ENCODE measurements at regions not wholly inside any gene's neighbourhood (a gene's known extent, or its start where the extent isn't known, plus 50 kb on each side); places are given as distances from the start of the nearest gene placed in this dataset.
"Not testable (repeated sequence)": the region's sequence is repeated elsewhere in the genome, so short reads cannot be mapped to it uniquely, and the experiment has no call there.

GRCh38 chr1:234782791-234783190, 172.8 kb upstream of the IRF2BP2 start:
- DNase-seq = no peak

- no peak for DNase-seq
Observed at GRCh38 chr1:234782105-234782751, 172.2 kb upstream of the IRF2BP2 start.

GRCh38 chr1:234781241-234782065, 171.5 kb upstream of the IRF2BP2 start:
- DNase-seq = no peak

GRCh38 chr1:234780531-234781162, 170.7 kb upstream of the IRF2BP2 start:
- DNase-seq = no peak

- no peak for DNase-seq
Observed at GRCh38 chr1:234780112-234780511, 170.1 kb upstream of the IRF2BP2 start.

- DNase-seq = not testable (repeated sequence)
Observed at GRCh38 chr1:234779600-234779999, 169.6 kb upstream of the IRF2BP2 start.

GRCh38 chr1:234779160-234779538, 169.2 kb upstream of the IRF2BP2 start:
- DNase-seq = no peak

GRCh38 chr1:234778221-234779159, 168.5 kb upstream of the IRF2BP2 start:
- DNase-seq = no peak

GRCh38 chr1:234777856-234778220, 167.9 kb upstream of the IRF2BP2 start:
- DNase-seq = no peak

- no peak for DNase-seq
Observed at GRCh38 chr1:234776876-234777855, 167.2 kb upstream of the IRF2BP2 start.

GRCh38 chr1:234776256-234776875, 166.4 kb upstream of the IRF2BP2 start:
- DNase-seq = peak; percentile 66

- DNase-seq = no peak
Observed at GRCh38 chr1:234775477-234776246, 165.7 kb upstream of the IRF2BP2 start.

- no peak for DNase-seq
Observed at GRCh38 chr1:234774971-234775370, 165.0 kb upstream of the IRF2BP2 start.

- no peak for DNase-seq
Observed at GRCh38 chr1:234773936-234774677, 164.1 kb upstream of the IRF2BP2 start.

- DNase-seq = peak; percentile 93
Observed at GRCh38 chr1:234772345-234773147, 162.6 kb upstream of the IRF2BP2 start.

GRCh38 chr1:234771642-234772344, 161.8 kb upstream of the IRF2BP2 start:
- no peak for DNase-seq

- no peak for DNase-seq
Observed at GRCh38 chr1:234770924-234771540, 161.1 kb upstream of the IRF2BP2 start.

All from activated effector memory CD4-positive, alpha-beta T cell treated with anti-CD3 and anti-CD28 coated beads, Interleukin-2, amount 50 U/mL, for 16 hours (primary cell).